ENCODE measurements at regions not wholly inside any gene's neighbourhood (a gene's known extent, or its start where the extent isn't known, plus 50 kb on each side); places are given as distances from the start of the nearest gene placed in this dataset.

DNA sequence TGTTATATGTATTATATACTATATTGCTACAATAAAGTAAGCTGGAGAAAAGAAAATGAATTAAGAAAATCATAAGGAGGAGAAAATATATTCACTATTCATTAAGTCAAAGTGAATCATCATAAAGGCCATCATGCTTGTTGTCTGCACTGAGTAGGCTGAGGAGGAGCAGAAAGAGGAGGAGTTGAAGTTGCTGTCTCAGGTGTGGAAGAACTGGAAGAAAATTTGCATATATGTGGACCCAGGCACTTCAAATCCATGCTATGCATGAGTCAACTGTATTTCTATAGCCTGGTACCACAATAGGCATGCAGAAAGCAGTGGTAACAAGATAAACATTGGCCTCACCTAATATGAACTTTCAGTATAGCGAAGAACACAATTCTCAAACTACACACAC lies 135.9 kb upstream of the SGCG start:
- TF ChIP-seq POLR2A (IDR thresholded peaks at IDR 0.05; ENCODE audit: low read length) (no peak), GATA1 (IDR thresholded peaks at IDR 0.05; ENCODE audit: low read depth, low read length) (no peak)
